Upper lobe of right lung (tissue), 1 donor: ENCODE measurements at regions not wholly inside any gene's neighbourhood (a gene's known extent, or its start where the extent isn't known, plus 50 kb on each side); places are given as distances from the start of the nearest gene placed in this dataset.

Experiments used
- ATAC-seq: fragments of 200-7000 bp; cut with Tn5 transposase; one replicate; pipeline ENCODE4 v1.9.1; 2020; ENCODE audit warnings: mild to moderate bottlenecking, moderate library complexity
- DNase-seq: peaks from one replicate; pipeline ENCODE4 v3.0.0-alpha.2; 2020
- H3K27ac ChIP-seq: fragments of 200-600 bp; one replicate; pipeline ENCODE4 v1.8.0; 2022
- H3K27me3 ChIP-seq: fragments of 200-600 bp; one replicate; pipeline ENCODE4 v1.8.0; 2022; ENCODE audit warnings: mild to moderate bottlenecking
- H3K36me3 ChIP-seq: fragments of 200-600 bp; one replicate; pipeline ENCODE4 v1.8.0; 2022
- H3K4me1 ChIP-seq: fragments of 200-600 bp; one replicate; pipeline ENCODE4 v1.8.0; 2022
- H3K4me3 ChIP-seq: fragments of 200-600 bp; one replicate; pipeline ENCODE4 v1.8.0; 2022; ENCODE audit warnings: mild to moderate bottlenecking
- H3K9me3 ChIP-seq: fragments of 200-600 bp; one replicate; pipeline ENCODE4 v1.8.0; 2022
- intact Hi-C: fragments of 100-400 bp; cut with DNase I; formaldehyde crosslinking; loops from one replicate; pipeline ENCODE4 v1.11.0; 2022
- TF ChIP-seq, protein P1 (sequence below): fragments of 200-600 bp; IDR thresholded peaks from one replicate; pipeline ENCODE4 v1.8.0; 2022; ENCODE audit warnings: antibody characterized with exemption
- donor health status: DM: no; HTN: yes; CAD: no; lungs with severe emphysema.

GRCh38 chr2:41878056-41878455, 169.8 kb upstream of the PKDCC start:
- ATAC-seq (no peak), DNase-seq (no peak)
- TF ChIP-seq, protein P1, sequence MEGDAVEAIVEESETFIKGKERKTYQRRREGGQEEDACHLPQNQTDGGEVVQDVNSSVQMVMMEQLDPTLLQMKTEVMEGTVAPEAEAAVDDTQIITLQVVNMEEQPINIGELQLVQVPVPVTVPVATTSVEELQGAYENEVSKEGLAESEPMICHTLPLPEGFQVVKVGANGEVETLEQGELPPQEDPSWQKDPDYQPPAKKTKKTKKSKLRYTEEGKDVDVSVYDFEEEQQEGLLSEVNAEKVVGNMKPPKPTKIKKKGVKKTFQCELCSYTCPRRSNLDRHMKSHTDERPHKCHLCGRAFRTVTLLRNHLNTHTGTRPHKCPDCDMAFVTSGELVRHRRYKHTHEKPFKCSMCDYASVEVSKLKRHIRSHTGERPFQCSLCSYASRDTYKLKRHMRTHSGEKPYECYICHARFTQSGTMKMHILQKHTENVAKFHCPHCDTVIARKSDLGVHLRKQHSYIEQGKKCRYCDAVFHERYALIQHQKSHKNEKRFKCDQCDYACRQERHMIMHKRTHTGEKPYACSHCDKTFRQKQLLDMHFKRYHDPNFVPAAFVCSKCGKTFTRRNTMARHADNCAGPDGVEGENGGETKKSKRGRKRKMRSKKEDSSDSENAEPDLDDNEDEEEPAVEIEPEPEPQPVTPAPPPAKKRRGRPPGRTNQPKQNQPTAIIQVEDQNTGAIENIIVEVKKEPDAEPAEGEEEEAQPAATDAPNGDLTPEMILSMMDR: no peak
- H3K27me3 ChIP-seq: no peaks in the 10 kb centered on the region
- no peak overlapping the region for H3K4me3 ChIP-seq
- H3K27ac ChIP-seq: no peak overlapping the region
- intact Hi-C loops: no loop called here
- H3K4me1 ChIP-seq: no peaks in the 10 kb centered on the region
- H3K36me3 ChIP-seq: no peaks in the 10 kb centered on the region
- H3K9me3 ChIP-seq: no peaks in the 10 kb centered on the region

GRCh38 chr2:41878716-41879234, 169.0 kb upstream of the PKDCC start:
- ATAC-seq: no peak
- no peak for DNase-seq
- intact Hi-C loops: no loop called here

GRCh38 chr2:41879235-41879916, 168.4 kb upstream of the PKDCC start:
- Histone ChIP-seq H3K4me3 (no peak overlapping the region), H3K4me1 (no peaks in the 10 kb centered on the region), H3K27me3 (no peaks in the 10 kb centered on the region), H3K9me3 (no peaks in the 10 kb centered on the region), H3K36me3 (no peaks in the 10 kb centered on the region), H3K27ac (no peak overlapping the region)
- intact Hi-C loops: no loop called here
- peak; percentile 32 for ATAC-seq
- no peak for DNase-seq
- TF ChIP-seq, protein P1: no peak

More at GRCh38 chr2:41878716-41879234, 169.0 kb upstream of the PKDCC start:
- Histone ChIP-seq H3K4me3 (no peak overlapping the region), H3K36me3 (no peaks in the 10 kb centered on the region), H3K27ac (no peak overlapping the region), H3K4me1 (no peaks in the 10 kb centered on the region), H3K9me3 (no peaks in the 10 kb centered on the region), H3K27me3 (no peaks in the 10 kb centered on the region)
- TF ChIP-seq, protein P1: no peak

DNA sequence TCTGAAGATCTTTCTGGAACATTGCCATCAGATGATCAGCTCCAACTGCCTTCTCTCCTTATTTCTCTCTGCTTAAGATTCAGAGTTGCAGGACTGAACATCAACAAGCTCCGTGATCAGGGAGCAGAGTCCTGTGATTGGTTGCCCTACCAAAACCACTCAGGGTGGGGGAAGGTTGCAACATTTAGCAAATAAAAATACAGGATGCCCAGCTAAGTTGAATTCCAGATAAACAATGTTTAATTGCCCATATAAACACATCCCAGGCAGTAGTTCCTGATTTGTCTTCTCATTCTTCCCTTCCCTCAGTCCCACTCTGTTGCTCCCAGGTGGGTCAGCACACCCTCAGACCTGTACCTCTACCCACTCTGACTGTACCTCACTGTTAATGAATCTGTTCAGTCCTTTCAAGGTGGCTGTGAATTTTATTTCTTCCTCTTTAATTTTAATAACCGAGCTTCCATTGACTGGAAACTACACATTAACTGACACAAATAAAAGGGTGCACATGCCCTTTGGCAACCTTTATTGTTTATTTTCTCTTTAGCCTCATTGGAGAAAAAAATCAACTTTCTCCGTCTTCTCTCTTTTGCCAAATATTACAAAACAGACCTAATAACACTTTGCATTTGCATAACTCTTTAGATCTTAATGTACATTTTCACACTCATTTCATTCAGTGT, 167.1 kb upstream of the PKDCC start:
- Histone ChIP-seq H3K27ac (no peak overlapping the region), H3K9me3 (no peaks in the 10 kb centered on the region), H3K4me1 (no peaks in the 10 kb centered on the region), H3K36me3 (no peaks in the 10 kb centered on the region), H3K27me3 (no peaks in the 10 kb centered on the region), H3K4me3 (no peak overlapping the region)
- ATAC-seq (no peak), DNase-seq (no peak)
- TF ChIP-seq, protein P1: no peak
- intact Hi-C loops: no loop called here

DNA sequence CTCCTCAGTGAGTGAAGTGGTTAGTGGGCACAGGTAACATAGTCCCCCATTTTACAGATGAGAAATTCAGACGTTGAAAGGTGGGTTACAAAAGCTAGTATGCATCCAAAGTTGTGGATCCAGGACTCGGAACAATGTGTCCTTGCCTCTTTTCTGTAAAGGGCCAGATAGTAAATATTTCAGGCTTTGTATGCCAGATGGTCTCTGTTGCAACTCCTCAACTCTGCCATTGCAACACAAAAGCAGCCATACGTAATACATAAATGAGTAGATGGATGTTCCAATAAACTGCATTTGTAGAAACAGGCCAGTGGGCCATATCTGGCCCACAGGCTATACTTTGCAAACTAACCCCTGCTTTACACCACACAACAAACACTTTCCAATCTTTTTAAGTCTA, 166.6 kb upstream of the PKDCC start:
- H3K9me3 ChIP-seq: no peaks in the 10 kb centered on the region
- no peaks in the 10 kb centered on the region for H3K4me1 ChIP-seq
- H3K4me3 ChIP-seq: no peak overlapping the region
- DNase-seq: no peak
- no peaks in the 10 kb centered on the region for H3K36me3 ChIP-seq
- intact Hi-C loops: no loop called here
- H3K27ac ChIP-seq: no peak overlapping the region
- ATAC-seq: no peak
- TF ChIP-seq, protein P1: no peak
- no peaks in the 10 kb centered on the region for H3K27me3 ChIP-seq
